ENCODE measurements at regions not wholly inside any gene's neighbourhood (a gene's known extent, or its start where the extent isn't known, plus 50 kb on each side); places are given as distances from the start of the nearest gene placed in this dataset.

DNA sequence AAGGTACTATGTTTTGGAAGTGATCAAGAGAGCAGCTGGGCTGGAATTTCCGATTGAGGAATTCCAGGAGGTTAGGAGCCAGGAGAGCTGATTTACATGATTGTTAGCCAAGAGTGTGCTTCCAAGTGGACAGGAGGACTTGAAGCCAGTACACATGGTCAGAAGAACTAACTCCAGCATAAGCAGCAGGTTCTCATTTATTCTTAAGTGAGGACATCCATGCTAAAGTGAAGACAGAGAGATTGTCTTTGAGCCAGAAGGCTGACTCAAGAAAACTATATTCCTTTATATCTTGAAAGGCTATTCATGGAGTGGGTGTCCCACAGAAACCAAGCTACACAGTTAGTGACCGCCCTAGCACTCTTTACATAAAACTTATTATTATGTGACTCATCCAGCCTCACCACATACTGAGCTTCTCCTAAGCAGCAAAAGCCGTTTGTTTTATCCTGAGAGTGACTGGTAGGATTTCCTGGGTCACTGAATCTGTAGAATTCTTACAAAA is 56.7 kb upstream of the SEMA3A start:
- H3K9me3 ChIP-seq = no peaks in the 10 kb centered on the region
- FAIRE-seq (peak; percentile 28), ATAC-seq (peak in 1 of 2 experiments; percentile 46; a peak in 2 of 6 replicates), DNase-seq (ENCODE audit: low read depth in 1 of 2, low spot score in 1 of 2) (no peak)
- CTCF ChIA-PET = interaction anchor here (1.2 kb wide), 1 partner anchor 8 kb away, joined by 4 read pairs; no protein-coding TSS in a partner anchor
- POLR2A ChIA-PET = no interaction called here
- 0 out of 3 replicates have a peak, but pooled peaks cover 5% of the 10 kb centered on the region for H3K4me1 ChIP-seq
- 45% methylated on average over 3 of the region's 3 CpGs for WGBS (ENCODE audit: missing lambda C conversion rate)
- no peak overlapping the region for H3K4me3 ChIP-seq
- TF ChIP-seq POLR2A (IDR thresholded peaks at IDR 0.05; ENCODE audit: low read length) (no peak), FOSL2 (IDR thresholded peaks at IDR 0.05) (no peak), FOSL2 (CRISPR knock-in tag; IDR thresholded peaks at IDR 0.05) (0 out of 2 replicates have a peak, but pooled peaks have one; percentile 6)
- peak overlapping the region; percentile 1; the same call in 1 of the 3 replicates for H3K4me2 ChIP-seq
- 0 out of 6 replicates have a peak overlapping the region, but pooled peaks of 1 of the 2 experiments have one; percentile 15 for H3K27ac ChIP-seq

DNA sequence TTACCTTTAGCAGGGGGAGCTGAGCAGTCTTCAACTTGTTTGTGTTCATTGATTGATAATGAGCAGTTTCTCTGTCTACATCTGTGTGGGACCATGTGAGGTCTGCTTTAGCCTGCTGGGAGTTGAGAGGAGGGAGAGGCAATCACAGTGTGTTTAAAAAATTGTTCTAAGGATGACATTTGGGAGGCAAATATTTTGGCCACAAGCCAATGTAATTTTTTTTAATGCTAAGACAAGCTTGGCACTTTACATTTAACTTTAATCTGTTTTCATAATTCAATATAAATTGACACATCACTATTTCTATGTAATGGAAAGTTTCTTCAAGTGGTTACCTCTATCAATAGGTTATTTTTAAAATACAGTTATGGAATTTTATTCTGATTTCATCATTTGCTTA is 55.9 kb upstream of the SEMA3A start:
- TF ChIP-seq, protein P1, sequence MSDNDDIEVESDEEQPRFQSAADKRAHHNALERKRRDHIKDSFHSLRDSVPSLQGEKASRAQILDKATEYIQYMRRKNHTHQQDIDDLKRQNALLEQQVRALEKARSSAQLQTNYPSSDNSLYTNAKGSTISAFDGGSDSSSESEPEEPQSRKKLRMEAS (IDR thresholded peaks at IDR 0.05) = no peak
- TF ChIP-seq ZSCAN20 (CRISPR knock-in tag; IDR thresholded peaks at IDR 0.05) (no peak), NFE2L2 (conservative IDR thresholded peaks at IDR 0.05; ENCODE audit: low read length) (no peak), HOXB5 (CRISPR knock-in tag; IDR thresholded peaks at IDR 0.05) (no peak), MYC (IDR thresholded peaks at IDR 0.05; ENCODE audit: borderline replicate concordance, low read length) (no peak), CBX2 (IDR thresholded peaks at IDR 0.05; ENCODE audit: borderline replicate concordance, low read depth) (no peak), EP300 (IDR thresholded peaks at IDR 0.05) (no peak), ZC3H11A (IDR thresholded peaks at IDR 0.05) (no peak), KDM5A (IDR thresholded peaks at IDR 0.05) (no peak), CHD2 (IDR thresholded peaks at IDR 0.05; ENCODE audit: low read length, partially characterized antibody) (no peak), ESRRA (IDR thresholded peaks at IDR 0.05; ENCODE audit: borderline replicate concordance, low read length) (no peak), HEYL (CRISPR knock-in tag; IDR thresholded peaks at IDR 0.05) (no peak), PHF8 (IDR thresholded peaks at IDR 0.05; ENCODE audit: borderline replicate concordance, low read depth) (no peak), RNF2 (IDR thresholded peaks at IDR 0.05; ENCODE audit: borderline replicate concordance, low read depth) (no peak), JUN (IDR thresholded peaks at IDR 0.05) (no peak), GATA3 (IDR thresholded peaks at IDR 0.05; ENCODE audit: borderline replicate concordance) (no peak), MAFK (IDR thresholded peaks at IDR 0.05; ENCODE audit: partially characterized antibody) (no peak)
- TF ChIP-seq, protein P2, sequence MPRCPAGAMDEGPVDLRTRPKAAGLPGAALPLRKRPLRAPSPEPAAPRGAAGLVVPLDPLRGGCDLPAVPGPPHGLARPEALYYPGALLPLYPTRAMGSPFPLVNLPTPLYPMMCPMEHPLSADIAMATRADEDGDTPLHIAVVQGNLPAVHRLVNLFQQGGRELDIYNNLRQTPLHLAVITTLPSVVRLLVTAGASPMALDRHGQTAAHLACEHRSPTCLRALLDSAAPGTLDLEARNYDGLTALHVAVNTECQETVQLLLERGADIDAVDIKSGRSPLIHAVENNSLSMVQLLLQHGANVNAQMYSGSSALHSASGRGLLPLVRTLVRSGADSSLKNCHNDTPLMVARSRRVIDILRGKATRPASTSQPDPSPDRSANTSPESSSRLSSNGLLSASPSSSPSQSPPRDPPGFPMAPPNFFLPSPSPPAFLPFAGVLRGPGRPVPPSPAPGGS (IDR thresholded peaks at IDR 0.05) = no peak
- TF ChIP-seq, protein P3, sequence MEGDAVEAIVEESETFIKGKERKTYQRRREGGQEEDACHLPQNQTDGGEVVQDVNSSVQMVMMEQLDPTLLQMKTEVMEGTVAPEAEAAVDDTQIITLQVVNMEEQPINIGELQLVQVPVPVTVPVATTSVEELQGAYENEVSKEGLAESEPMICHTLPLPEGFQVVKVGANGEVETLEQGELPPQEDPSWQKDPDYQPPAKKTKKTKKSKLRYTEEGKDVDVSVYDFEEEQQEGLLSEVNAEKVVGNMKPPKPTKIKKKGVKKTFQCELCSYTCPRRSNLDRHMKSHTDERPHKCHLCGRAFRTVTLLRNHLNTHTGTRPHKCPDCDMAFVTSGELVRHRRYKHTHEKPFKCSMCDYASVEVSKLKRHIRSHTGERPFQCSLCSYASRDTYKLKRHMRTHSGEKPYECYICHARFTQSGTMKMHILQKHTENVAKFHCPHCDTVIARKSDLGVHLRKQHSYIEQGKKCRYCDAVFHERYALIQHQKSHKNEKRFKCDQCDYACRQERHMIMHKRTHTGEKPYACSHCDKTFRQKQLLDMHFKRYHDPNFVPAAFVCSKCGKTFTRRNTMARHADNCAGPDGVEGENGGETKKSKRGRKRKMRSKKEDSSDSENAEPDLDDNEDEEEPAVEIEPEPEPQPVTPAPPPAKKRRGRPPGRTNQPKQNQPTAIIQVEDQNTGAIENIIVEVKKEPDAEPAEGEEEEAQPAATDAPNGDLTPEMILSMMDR (IDR thresholded peaks at IDR 0.05) = no peak
- TF ChIP-seq, protein P4, sequence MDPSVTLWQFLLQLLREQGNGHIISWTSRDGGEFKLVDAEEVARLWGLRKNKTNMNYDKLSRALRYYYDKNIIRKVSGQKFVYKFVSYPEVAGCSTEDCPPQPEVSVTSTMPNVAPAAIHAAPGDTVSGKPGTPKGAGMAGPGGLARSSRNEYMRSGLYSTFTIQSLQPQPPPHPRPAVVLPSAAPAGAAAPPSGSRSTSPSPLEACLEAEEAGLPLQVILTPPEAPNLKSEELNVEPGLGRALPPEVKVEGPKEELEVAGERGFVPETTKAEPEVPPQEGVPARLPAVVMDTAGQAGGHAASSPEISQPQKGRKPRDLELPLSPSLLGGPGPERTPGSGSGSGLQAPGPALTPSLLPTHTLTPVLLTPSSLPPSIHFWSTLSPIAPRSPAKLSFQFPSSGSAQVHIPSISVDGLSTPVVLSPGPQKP (IDR thresholded peaks at IDR 0.05; ENCODE audit: low read depth, low read length) = no peak
- H3K9me3 ChIP-seq = peaks cover 5% of the 10 kb centered on the region; the same call in 1 of the 3 replicates
- DNase-seq (ENCODE audit: low read depth in 1 of 2, low spot score in 1 of 2) (no peak), FAIRE-seq (no peak), ATAC-seq (no peak)
- H3K27ac ChIP-seq = no peak overlapping the region
- ChIA-PET CTCF (no interaction called here), POLR2A (no interaction called here)
- H3K4me3 ChIP-seq = no peak overlapping the region
- 0 out of 3 replicates have a peak, but pooled peaks cover 5% of the 10 kb centered on the region for H3K4me1 ChIP-seq
- H3K4me2 ChIP-seq = no peak overlapping the region
